Neural progenitor cell (in vitro differentiated cells): ENCODE measurements at regions not wholly inside any gene's neighbourhood (a gene's known extent, or its start where the extent isn't known, plus 50 kb on each side); places are given as distances from the start of the nearest gene placed in this dataset.

Experiments
- CTCF ChIP-seq: fragments of 200-600 bp; sonication (generic); IDR thresholded peaks from 2 replicates; pipeline ENCODE4 v1.5.1; 2017; ENCODE audit warnings: antibody characterized with exemption, mild to moderate bottlenecking
- EZH2 ChIP-seq: fragments of 200-600 bp; sonication (generic); IDR thresholded peaks from 2 replicates; pipeline ENCODE4 v1.6.1; 2017; ENCODE audit warnings: antibody characterized with exemption, mild to moderate bottlenecking, moderate library complexity
- EZH2phosphoT487 ChIP-seq: fragments of 200-600 bp; sonication (generic); IDR thresholded peaks from 2 replicates; pipeline ENCODE4 v1.6.1; 2017; ENCODE audit warnings: antibody characterized with exemption

GRCh38 chr7:32206987-32207386, 136.8 kb upstream of the PDE1C start:
- TF ChIP-seq EZH2: no peak
- peak; percentile 60 for TF ChIP-seq CTCF
- no peak for TF ChIP-seq EZH2phosphoT487
